Aorta (tissue), 5 donors: ENCODE measurements at regions not wholly inside any gene's neighbourhood (a gene's known extent, or its start where the extent isn't known, plus 50 kb on each side); places are given as distances from the start of the nearest gene placed in this dataset.

Experiments used
- ATAC-seq: fragments of 200-7000 bp; cut with Tn5 transposase; one replicate; pipeline ENCODE4 v1.9.1; 2022; ENCODE audit warnings: moderate library complexity; ENCODE audit not compliant: low FRiP score
- DNase-seq, 2 donors: peaks; one replicate each; pipeline ENCODE4 v3.0.0-alpha.2; 2020
- H3K27ac ChIP-seq, 2 donors: one replicate each; pipeline ENCODE4 v1.5.1; 2013; ENCODE audit warnings: low read length in 2 of 2, mild to moderate bottlenecking in 2 of 2, moderate library complexity in 2 of 2, control low read depth in 1 of 2, inconsistent platforms in 1 of 2, low read depth in 1 of 2
- H3K27me3 ChIP-seq, 2 donors: one replicate each; pipeline ENCODE4 v1.6.1; 2013; ENCODE audit warnings: control low read depth in 1 of 2, low read length in 1 of 2, mild to moderate bottlenecking in 1 of 2, moderate library complexity in 1 of 2; ENCODE audit not compliant: insufficient read depth in 2 of 2, control insufficient read depth in 1 of 2
- H3K36me3 ChIP-seq, 2 donors: one replicate each; pipeline ENCODE4 v1.6.1; 2013; ENCODE audit warnings: control low read depth in 1 of 2, low read length in 1 of 2, mild to moderate bottlenecking in 1 of 2; ENCODE audit not compliant: insufficient read depth in 2 of 2, control insufficient read depth in 1 of 2
- H3K4me1 ChIP-seq, 2 donors: one replicate each; pipeline ENCODE4 v1.6.1; 2013; ENCODE audit warnings: low read length in 2 of 2, control low read depth in 1 of 2, mild to moderate bottlenecking in 1 of 2, moderate library complexity in 1 of 2; ENCODE audit not compliant: insufficient read depth in 2 of 2, control insufficient read depth in 1 of 2
- H3K4me3 ChIP-seq, 2 donors: one replicate each; pipeline ENCODE4 v1.5.1; 2013; ENCODE audit warnings: low read length in 2 of 2, control low read depth in 1 of 2, mild to moderate bottlenecking in 1 of 2
- H3K9me3 ChIP-seq: one replicate; pipeline ENCODE4 v1.6.1; 2013; ENCODE audit warnings: mild to moderate bottlenecking, low read length; ENCODE audit not compliant: control insufficient read depth
- WGBS, 2 donors: extraction: QIAGEN DNeasy Blood & Tissue Kit; methylation state at CpG; one replicate each; pipeline ENCODE4 v1.1.7; 2013; 5-methylcytosine and 5-hydroxymethylcytosine counted together
- intact Hi-C, 2 donors: fragments of 100-400 bp; cut with DNase I; formaldehyde crosslinking; loops; one replicate each; pipeline versions ENCODE4 v1.14.2 to v1.15.0; 2022
- donor health status: healthy with polysubstance abuse.
- donor health status: Bipolar disorder and iron deficiency.
- donor health status: DM: no; HTN: no; CAD: no.
- donor health status: DM: no; HTN: no; CAD: no.
- donor health status: DM: yes; HTN: yes; CAD: no.

- 74 to 88% methylated on average over 2 of the region's 2 CpGs for WGBS, 2 donors
- intact Hi-C loops: no loop called here
- H3K27me3 ChIP-seq: no peaks in the 10 kb centered on the region
These were observed 608.4 kb downstream of the TSN start for GRCh38 chr2:122363885-122364284.

GRCh38 chr2:122366427-122366826 lies 611.0 kb downstream of the TSN start:
- peaks cover 0 to 2% of the 10 kb centered on the region in 2 donors for H3K4me1 ChIP-seq
- H3K27me3 ChIP-seq: no peaks in the 10 kb centered on the region
- no peak for DNase-seq
- H3K27ac ChIP-seq: no peak overlapping the region
- no peak for ATAC-seq
- no peaks in the 10 kb centered on the region for H3K36me3 ChIP-seq
- peaks cover 2% of the 10 kb centered on the region for H3K9me3 ChIP-seq
- intact Hi-C loops: no loop called here
- WGBS, 2 donors: 61 to 65% methylated on average over 2 of the region's 2 CpGs
- H3K4me3 ChIP-seq: no peak overlapping the region

More at GRCh38 chr2:122363885-122364284, 608.4 kb downstream of the TSN start:
- DNase-seq: no peak
- H3K36me3 ChIP-seq: no peaks in the 10 kb centered on the region
- peaks cover 0 to 2% of the 10 kb centered on the region in 2 donors for H3K4me1 ChIP-seq
- no peak overlapping the region for H3K4me3 ChIP-seq
- H3K27ac ChIP-seq: no peak overlapping the region
- ATAC-seq: no peak
- H3K9me3 ChIP-seq: no peaks in the 10 kb centered on the region

GRCh38 chr2:122366969-122367645 lies 611.7 kb downstream of the TSN start:
- 16 to 25% methylated on average over 7 of the region's 7 CpGs for WGBS, 2 donors
- H3K27ac ChIP-seq: no peak overlapping the region
- DNase-seq: no peak

GRCh38 chr2:122367646-122368010 lies 612.2 kb downstream of the TSN start:
- H3K36me3 ChIP-seq: no peaks in the 10 kb centered on the region
- peaks cover 0 to 2% of the 10 kb centered on the region in 2 donors for H3K4me1 ChIP-seq
- whole genome bisulfite sequencing, 2 donors: 7 to 14% methylated on average over 2 of the region's 2 CpGs
- ATAC-seq (no peak), DNase-seq (no peak)
- H3K4me3 ChIP-seq: no peak overlapping the region
- intact Hi-C loops: no loop called here
- H3K27me3 ChIP-seq: no peaks in the 10 kb centered on the region
- no peak overlapping the region for H3K27ac ChIP-seq
- H3K9me3 ChIP-seq: peaks cover 2% of the 10 kb centered on the region

More at GRCh38 chr2:122366969-122367645, 611.7 kb downstream of the TSN start:
- H3K9me3 ChIP-seq: peaks cover 2% of the 10 kb centered on the region
- ATAC-seq: no peak
- no peaks in the 10 kb centered on the region for H3K27me3 ChIP-seq
- peaks cover 0 to 2% of the 10 kb centered on the region in 2 donors for H3K4me1 ChIP-seq
- H3K36me3 ChIP-seq: no peaks in the 10 kb centered on the region
- no peak overlapping the region for H3K4me3 ChIP-seq
- intact Hi-C loops: no loop called here

GRCh38 chr2:122368576-122369243 lies 613.3 kb downstream of the TSN start:
- Histone ChIP-seq H3K9me3 (peaks cover 2% of the 10 kb centered on the region), H3K27ac (no peak overlapping the region), H3K4me1 (peaks cover 0 to 2% of the 10 kb centered on the region in 2 donors), H3K27me3 (no peaks in the 10 kb centered on the region), H3K4me3 (no peak overlapping the region), H3K36me3 (no peaks in the 10 kb centered on the region)
- WGBS, 2 donors: 53 to 59% methylated on average over 1 of the region's 1 CpG
- no peak for ATAC-seq
- intact Hi-C loops: no loop called here
- DNase-seq: no peak

- intact Hi-C loops: no loop called here
- no peak overlapping the region for H3K27ac ChIP-seq
- no peaks in the 10 kb centered on the region for H3K4me1 ChIP-seq
- H3K36me3 ChIP-seq: no peaks in the 10 kb centered on the region
- no peaks in the 10 kb centered on the region for H3K27me3 ChIP-seq
- H3K4me3 ChIP-seq: no peak overlapping the region
- 89 to 94% methylated on average over 1 of the region's 1 CpG for WGBS, 2 donors
- ATAC-seq (no peak), DNase-seq (no peak)
- H3K9me3 ChIP-seq: peaks cover 3% of the 10 kb centered on the region
These were observed 623.1 kb downstream of the TSN start for GRCh38 chr2:122378521-122378920.

GRCh38 chr2:122384768-122385333 lies 629.4 kb downstream of the TSN start:
- no peak overlapping the region for H3K4me3 ChIP-seq
- H3K9me3 ChIP-seq: peaks cover 9% of the 10 kb centered on the region
- WGBS, 2 donors: 51 to 67% methylated on average over 4 of the region's 4 CpGs
- DNase-seq (no peak), ATAC-seq (no peak)
- no peaks in the 10 kb centered on the region for H3K4me1 ChIP-seq
- intact Hi-C loops: no loop called here
- H3K36me3 ChIP-seq: no peaks in the 10 kb centered on the region
- H3K27ac ChIP-seq: no peak overlapping the region
- no peaks in the 10 kb centered on the region for H3K27me3 ChIP-seq

GRCh38 chr2:122388208-122388607 lies 632.8 kb downstream of the TSN start:
- H3K9me3 ChIP-seq: peaks cover 6% of the 10 kb centered on the region
- H3K36me3 ChIP-seq: no peaks in the 10 kb centered on the region
- 84 to 85% methylated on average over 3 of the region's 3 CpGs for WGBS, 2 donors
- no peak for DNase-seq
- no peak overlapping the region for H3K27ac ChIP-seq
- no peak for ATAC-seq
- no peaks in the 10 kb centered on the region for H3K4me1 ChIP-seq
- intact Hi-C loops: no loop called here
- no peak overlapping the region for H3K4me3 ChIP-seq
- H3K27me3 ChIP-seq: no peaks in the 10 kb centered on the region

GRCh38 chr2:122389694-122390093 lies 634.2 kb downstream of the TSN start:
- WGBS, 2 donors: 74 to 82% methylated on average over 4 of the region's 4 CpGs
- H3K4me3 ChIP-seq: no peak overlapping the region
- ATAC-seq: no peak
- peaks cover 6% of the 10 kb centered on the region for H3K9me3 ChIP-seq
- H3K36me3 ChIP-seq: no peaks in the 10 kb centered on the region
- no peaks in the 10 kb centered on the region for H3K4me1 ChIP-seq
- no peaks in the 10 kb centered on the region for H3K27me3 ChIP-seq
- intact Hi-C loops: no loop called here
- DNase-seq: no peak
- no peak overlapping the region for H3K27ac ChIP-seq
